ENCODE measurements at regions not wholly inside any gene's neighbourhood (a gene's known extent, or its start where the extent isn't known, plus 50 kb on each side); places are given as distances from the start of the nearest gene placed in this dataset.

DNA sequence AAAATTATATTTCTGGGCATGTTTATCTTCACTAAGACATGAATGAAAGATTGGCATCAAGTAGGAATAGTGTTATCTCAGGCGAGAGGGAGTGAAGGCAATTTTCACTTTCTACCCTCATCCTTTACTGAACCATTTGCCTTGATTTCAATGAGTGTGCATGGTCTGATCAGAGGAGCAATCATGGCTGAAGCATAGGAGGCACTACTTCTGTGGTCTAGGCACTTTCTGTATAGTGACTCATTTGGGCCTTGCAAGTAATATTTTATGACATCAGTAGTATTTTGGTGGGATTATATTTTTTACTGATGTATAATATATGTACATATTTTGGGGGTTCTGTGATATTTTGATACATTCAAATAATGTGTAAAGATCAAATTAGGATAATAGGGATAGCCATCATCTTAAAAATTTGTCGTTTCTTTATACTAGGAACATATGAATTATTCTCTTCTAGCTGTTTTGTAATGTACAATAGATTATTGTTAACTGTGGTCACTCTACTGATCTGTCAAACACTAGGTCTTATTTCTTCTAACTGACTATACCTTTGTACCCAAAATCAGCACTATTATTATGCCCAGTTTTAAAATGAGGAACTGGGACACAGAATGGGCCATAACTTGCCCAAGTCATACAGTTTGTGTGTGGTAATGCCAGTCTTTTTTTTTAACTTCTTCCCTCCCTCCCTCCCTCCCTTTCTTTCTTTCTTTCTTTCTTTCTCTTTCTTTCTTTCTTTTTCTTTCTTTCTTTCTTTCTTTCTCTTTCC lies 101.9 kb downstream of the RAB11FIP2 start:
- no peak overlapping the region for H3K27ac ChIP-seq (ENCODE audit: low read depth, low read length, poor library complexity, severe bottlenecking)
- H4K20me1 ChIP-seq (ENCODE audit: insufficient read depth, low read length), result no peaks in the 10 kb centered on the region
- H3K4me3 ChIP-seq (ENCODE audit: low read depth, low read length, poor library complexity, severe bottlenecking), result no peak overlapping the region
- no peak overlapping the region for H2AFZ ChIP-seq (ENCODE audit: low read length)
- no peaks in the 10 kb centered on the region for H3F3A ChIP-seq (ENCODE audit: insufficient read depth, low read length)
- no peaks in the 10 kb centered on the region for H3K4me1 ChIP-seq (ENCODE audit: insufficient read depth, low read length, severe bottlenecking)
- no peaks in the 10 kb centered on the region for H3K9me3 ChIP-seq (ENCODE audit: low read length)
- no peaks in the 10 kb centered on the region for H3K79me2 ChIP-seq (ENCODE audit: insufficient read depth, low read length)
- H3K9me2 ChIP-seq (ENCODE audit: low read depth, low read length), result no peaks in the 10 kb centered on the region
- no peaks in the 10 kb centered on the region for H3K27me3 ChIP-seq (ENCODE audit: insufficient read depth, low read length)
- H3K36me3 ChIP-seq (ENCODE audit: insufficient read depth, low read length), result no peaks in the 10 kb centered on the region
- H3K4me2 ChIP-seq (ENCODE audit: low read length), result no peak overlapping the region
- H3K9ac ChIP-seq (ENCODE audit: low read length), result no peak overlapping the region
- TF ChIP-seq EZH2 (IDR thresholded peaks at IDR 0.05; ENCODE audit: borderline replicate concordance, low read length), result no peak
- TF ChIP-seq, protein P1, sequence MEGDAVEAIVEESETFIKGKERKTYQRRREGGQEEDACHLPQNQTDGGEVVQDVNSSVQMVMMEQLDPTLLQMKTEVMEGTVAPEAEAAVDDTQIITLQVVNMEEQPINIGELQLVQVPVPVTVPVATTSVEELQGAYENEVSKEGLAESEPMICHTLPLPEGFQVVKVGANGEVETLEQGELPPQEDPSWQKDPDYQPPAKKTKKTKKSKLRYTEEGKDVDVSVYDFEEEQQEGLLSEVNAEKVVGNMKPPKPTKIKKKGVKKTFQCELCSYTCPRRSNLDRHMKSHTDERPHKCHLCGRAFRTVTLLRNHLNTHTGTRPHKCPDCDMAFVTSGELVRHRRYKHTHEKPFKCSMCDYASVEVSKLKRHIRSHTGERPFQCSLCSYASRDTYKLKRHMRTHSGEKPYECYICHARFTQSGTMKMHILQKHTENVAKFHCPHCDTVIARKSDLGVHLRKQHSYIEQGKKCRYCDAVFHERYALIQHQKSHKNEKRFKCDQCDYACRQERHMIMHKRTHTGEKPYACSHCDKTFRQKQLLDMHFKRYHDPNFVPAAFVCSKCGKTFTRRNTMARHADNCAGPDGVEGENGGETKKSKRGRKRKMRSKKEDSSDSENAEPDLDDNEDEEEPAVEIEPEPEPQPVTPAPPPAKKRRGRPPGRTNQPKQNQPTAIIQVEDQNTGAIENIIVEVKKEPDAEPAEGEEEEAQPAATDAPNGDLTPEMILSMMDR (IDR thresholded peaks at IDR 0.05; ENCODE audit: low read length), result no peak

DNA sequence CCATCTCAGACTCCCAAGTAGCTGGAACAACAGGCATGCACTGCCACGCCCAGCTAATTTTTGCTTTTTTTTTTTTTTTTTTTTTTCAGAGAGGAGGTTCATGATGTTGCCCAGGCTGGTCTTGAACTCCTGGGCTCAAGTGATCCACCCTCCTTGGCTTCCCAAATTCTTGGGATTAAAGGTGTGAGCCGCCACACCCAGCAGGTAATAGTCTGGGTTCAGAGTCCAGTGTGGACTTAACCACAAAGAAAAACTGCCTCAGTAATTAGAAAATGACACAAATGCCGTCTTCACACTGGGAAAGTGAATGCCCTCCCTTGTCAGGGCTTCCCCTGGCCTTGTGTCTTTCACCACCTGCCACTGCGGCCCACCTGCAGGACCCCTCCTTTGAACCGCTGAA lies 101.1 kb downstream of the RAB11FIP2 start:
- H3K9me3 ChIP-seq (ENCODE audit: low read length), result no peaks in the 10 kb centered on the region
- no peak overlapping the region for H3K4me2 ChIP-seq (ENCODE audit: low read length)
- TF ChIP-seq, protein P1 (IDR thresholded peaks at IDR 0.05; ENCODE audit: low read length), result no peak
- H3K27me3 ChIP-seq (ENCODE audit: insufficient read depth, low read length), result no peaks in the 10 kb centered on the region
- no peaks in the 10 kb centered on the region for H4K20me1 ChIP-seq (ENCODE audit: insufficient read depth, low read length)
- no peaks in the 10 kb centered on the region for H3K9me2 ChIP-seq (ENCODE audit: low read depth, low read length)
- no peaks in the 10 kb centered on the region for H3K36me3 ChIP-seq (ENCODE audit: insufficient read depth, low read length)
- no peak overlapping the region for H3K27ac ChIP-seq (ENCODE audit: low read depth, low read length, poor library complexity, severe bottlenecking)
- no peaks in the 10 kb centered on the region for H3K4me1 ChIP-seq (ENCODE audit: insufficient read depth, low read length, severe bottlenecking)
- H3K4me3 ChIP-seq (ENCODE audit: low read depth, low read length, poor library complexity, severe bottlenecking), result no peak overlapping the region
- no peak overlapping the region for H3K9ac ChIP-seq (ENCODE audit: low read length)
- H2AFZ ChIP-seq (ENCODE audit: low read length), result no peak overlapping the region
- no peaks in the 10 kb centered on the region for H3K79me2 ChIP-seq (ENCODE audit: insufficient read depth, low read length)
- no peaks in the 10 kb centered on the region for H3F3A ChIP-seq (ENCODE audit: insufficient read depth, low read length)

DNA sequence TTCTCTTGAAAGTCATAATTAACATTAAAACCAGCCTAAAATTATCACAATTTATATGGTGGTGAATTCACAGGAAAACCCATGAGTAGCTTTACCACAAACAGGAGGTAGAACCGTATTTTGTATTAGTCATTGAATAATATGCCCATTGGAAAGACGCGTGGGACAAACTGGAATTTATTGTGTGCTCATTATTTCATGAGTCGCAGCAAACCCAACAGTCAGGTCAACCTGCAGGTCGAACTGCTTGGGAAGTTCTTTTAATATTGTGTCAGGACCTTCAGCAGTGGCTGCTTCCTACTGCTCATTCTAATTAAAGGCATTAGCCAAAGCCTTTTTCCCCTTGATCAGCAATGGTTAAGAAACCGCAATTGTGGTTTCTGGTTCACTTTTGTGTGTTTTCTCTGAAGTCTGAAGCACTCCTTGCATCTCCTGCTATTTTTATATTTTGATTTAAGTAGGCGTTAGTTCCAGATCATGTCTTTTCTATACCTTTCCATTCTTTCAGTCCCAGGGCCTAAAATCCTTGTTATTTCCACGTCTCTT lies 100.1 kb downstream of the RAB11FIP2 start:
- Histone ChIP-seq H3K27ac (ENCODE audit: low read depth, low read length, poor library complexity, severe bottlenecking) (no peak overlapping the region), H3K4me2 (ENCODE audit: low read length) (no peak overlapping the region), H3K9ac (ENCODE audit: low read length) (no peak overlapping the region), H2AFZ (ENCODE audit: low read length) (no peak overlapping the region), H4K20me1 (ENCODE audit: insufficient read depth, low read length) (no peaks in the 10 kb centered on the region), H3K4me1 (ENCODE audit: insufficient read depth, low read length, severe bottlenecking) (no peaks in the 10 kb centered on the region), H3K79me2 (ENCODE audit: insufficient read depth, low read length) (no peaks in the 10 kb centered on the region), H3K4me3 (ENCODE audit: low read depth, low read length, poor library complexity, severe bottlenecking) (no peak overlapping the region), H3K9me2 (ENCODE audit: low read depth, low read length) (no peaks in the 10 kb centered on the region), H3F3A (ENCODE audit: insufficient read depth, low read length) (no peaks in the 10 kb centered on the region), H3K36me3 (ENCODE audit: insufficient read depth, low read length) (no peaks in the 10 kb centered on the region), H3K9me3 (ENCODE audit: low read length) (no peaks in the 10 kb centered on the region), H3K27me3 (ENCODE audit: insufficient read depth, low read length) (no peaks in the 10 kb centered on the region)
- TF ChIP-seq EZH2 (IDR thresholded peaks at IDR 0.05; ENCODE audit: borderline replicate concordance, low read length), result no peak
- TF ChIP-seq, protein P1 (IDR thresholded peaks at IDR 0.05; ENCODE audit: low read length), result no peak

Measured in OCI-LY1 (cell line).